ENCODE measurements at regions not wholly inside any gene's neighbourhood (a gene's known extent, or its start where the extent isn't known, plus 50 kb on each side); places are given as distances from the start of the nearest gene placed in this dataset.

- Histone ChIP-seq H3K36me3 (no peaks in the 10 kb centered on the region), H3K27me3 (ENCODE audit: insufficient read depth, low read depth, severe bottlenecking) (no peaks in the 10 kb centered on the region), H3K9me3 (ENCODE audit: severe bottlenecking) (no peaks in the 10 kb centered on the region), H3K27ac (no peak overlapping the region), H3K4me3 (ENCODE audit: low read depth, low read length) (no peak overlapping the region)
- no peak for DNase-seq
- TF ChIP-seq, protein P1, sequence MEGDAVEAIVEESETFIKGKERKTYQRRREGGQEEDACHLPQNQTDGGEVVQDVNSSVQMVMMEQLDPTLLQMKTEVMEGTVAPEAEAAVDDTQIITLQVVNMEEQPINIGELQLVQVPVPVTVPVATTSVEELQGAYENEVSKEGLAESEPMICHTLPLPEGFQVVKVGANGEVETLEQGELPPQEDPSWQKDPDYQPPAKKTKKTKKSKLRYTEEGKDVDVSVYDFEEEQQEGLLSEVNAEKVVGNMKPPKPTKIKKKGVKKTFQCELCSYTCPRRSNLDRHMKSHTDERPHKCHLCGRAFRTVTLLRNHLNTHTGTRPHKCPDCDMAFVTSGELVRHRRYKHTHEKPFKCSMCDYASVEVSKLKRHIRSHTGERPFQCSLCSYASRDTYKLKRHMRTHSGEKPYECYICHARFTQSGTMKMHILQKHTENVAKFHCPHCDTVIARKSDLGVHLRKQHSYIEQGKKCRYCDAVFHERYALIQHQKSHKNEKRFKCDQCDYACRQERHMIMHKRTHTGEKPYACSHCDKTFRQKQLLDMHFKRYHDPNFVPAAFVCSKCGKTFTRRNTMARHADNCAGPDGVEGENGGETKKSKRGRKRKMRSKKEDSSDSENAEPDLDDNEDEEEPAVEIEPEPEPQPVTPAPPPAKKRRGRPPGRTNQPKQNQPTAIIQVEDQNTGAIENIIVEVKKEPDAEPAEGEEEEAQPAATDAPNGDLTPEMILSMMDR (IDR thresholded peaks at IDR 0.05; ENCODE audit: low read depth, low read length): no peak
These were observed 286.5 kb upstream of the TMPO start for GRCh38 chr12:98228683-98229539.

- TF ChIP-seq, protein P1 (IDR thresholded peaks at IDR 0.05; ENCODE audit: low read depth, low read length): no peak
These were observed 285.9 kb upstream of the TMPO start for GRCh38 chr12:98229540-98229924.

DNA sequence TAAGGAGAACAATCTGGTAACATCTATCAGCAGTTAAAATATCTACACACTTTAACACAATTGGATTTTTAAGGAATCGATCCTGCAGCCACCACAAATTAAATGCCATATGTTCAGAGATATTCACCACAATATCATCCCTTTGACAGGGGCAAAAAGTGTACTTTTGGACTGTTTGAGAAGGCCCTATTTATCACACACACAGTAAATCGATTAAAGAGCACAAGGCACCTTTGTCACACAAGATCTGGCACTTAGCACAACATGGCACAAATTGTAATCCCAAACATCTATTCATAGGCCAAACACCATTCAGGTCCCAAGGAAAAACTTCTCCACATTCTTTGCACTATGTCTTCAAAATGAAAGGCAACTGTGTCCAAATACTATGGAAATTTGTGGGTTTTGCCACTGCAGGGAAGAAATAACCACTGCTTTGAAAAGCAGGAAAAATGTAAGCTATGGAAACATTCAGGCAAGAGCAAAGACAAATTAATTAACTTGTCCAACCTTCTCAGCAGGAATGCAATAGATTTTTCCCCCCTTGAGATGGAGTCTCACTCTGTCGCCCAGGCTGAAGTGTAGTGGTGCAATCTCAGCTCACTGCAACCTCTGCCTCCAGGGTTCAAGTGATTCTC, 282.5 kb upstream of the TMPO start:
- H3K4me3 ChIP-seq (ENCODE audit: low read depth, low read length): no peak overlapping the region
- no peaks in the 10 kb centered on the region for H3K27me3 ChIP-seq (ENCODE audit: insufficient read depth, low read depth, severe bottlenecking)

More at GRCh38 chr12:98229540-98229924, 285.9 kb upstream of the TMPO start:
- Histone ChIP-seq H3K27ac (no peak overlapping the region), H3K9me3 (ENCODE audit: severe bottlenecking) (no peaks in the 10 kb centered on the region), H3K4me3 (ENCODE audit: low read depth, low read length) (no peak overlapping the region), H3K27me3 (ENCODE audit: insufficient read depth, low read depth, severe bottlenecking) (no peaks in the 10 kb centered on the region), H3K36me3 (no peaks in the 10 kb centered on the region)
- no peak for DNase-seq

DNA sequence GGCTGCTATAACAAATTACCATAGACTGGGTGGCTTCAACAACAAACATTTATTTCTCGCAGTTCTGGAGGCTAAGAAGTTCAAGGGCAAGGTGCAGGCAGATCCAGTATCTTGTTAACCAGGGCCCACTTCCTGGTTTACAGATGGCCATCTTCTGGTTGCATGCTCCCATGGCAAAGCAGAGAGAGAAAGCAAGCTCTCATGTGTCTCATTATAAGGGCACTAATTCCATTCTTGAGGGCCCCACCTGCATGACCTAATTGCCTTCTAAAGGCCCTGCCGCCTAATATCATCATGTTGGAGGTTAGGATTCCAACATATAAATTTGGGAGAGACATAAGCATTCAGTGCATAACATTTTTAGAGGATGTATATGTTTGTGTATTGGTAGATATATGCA, 280.1 kb upstream of the TMPO start:
- Histone ChIP-seq H3K36me3 (no peaks in the 10 kb centered on the region), H3K27me3 (ENCODE audit: insufficient read depth, low read depth, severe bottlenecking) (no peaks in the 10 kb centered on the region), H3K27ac (no peak overlapping the region), H3K4me3 (ENCODE audit: low read depth, low read length) (no peak overlapping the region), H3K9me3 (ENCODE audit: severe bottlenecking) (no peaks in the 10 kb centered on the region)
- TF ChIP-seq, protein P1 (IDR thresholded peaks at IDR 0.05; ENCODE audit: low read depth, low read length): no peak
- no peak for DNase-seq

More for the DNA sequence above, 282.5 kb upstream of the TMPO start:
- no peaks in the 10 kb centered on the region for H3K9me3 ChIP-seq (ENCODE audit: severe bottlenecking)
- H3K27ac ChIP-seq: no peak overlapping the region
- DNase-seq: no peak
- TF ChIP-seq, protein P1 (IDR thresholded peaks at IDR 0.05; ENCODE audit: low read depth, low read length): no peak
- no peaks in the 10 kb centered on the region for H3K36me3 ChIP-seq

GRCh38 chr12:98238515-98239130, 276.8 kb upstream of the TMPO start:
- Histone ChIP-seq H3K4me3 (ENCODE audit: low read depth, low read length) (no peak overlapping the region), H3K9me3 (ENCODE audit: severe bottlenecking) (no peaks in the 10 kb centered on the region), H3K27ac (no peak overlapping the region), H3K27me3 (ENCODE audit: insufficient read depth, low read depth, severe bottlenecking) (no peaks in the 10 kb centered on the region), H3K36me3 (no peaks in the 10 kb centered on the region)
- TF ChIP-seq, protein P1 (IDR thresholded peaks at IDR 0.05; ENCODE audit: low read depth, low read length): no peak
- DNase-seq: no peak

Measured in WERI-Rb-1 (cell line).